HCT116 (cell line): ENCODE measurements at regions not wholly inside any gene's neighbourhood (a gene's known extent, or its start where the extent isn't known, plus 50 kb on each side); places are given as distances from the start of the nearest gene placed in this dataset.

Source experiments
- ATAC-seq: fragments of 200-7000 bp; cut with Tn5 transposase; 2 replicates; pipeline ENCODE4 v1.9.1; 2020; ENCODE audit warnings: mild to moderate bottlenecking, moderate library complexity
- BruUV-seq: library from RNA; stranded (reverse); fragments of 400-500 nt; replicated peaks from 2 replicates; lab custom pipeline; 2021; lab: Mats Ljungman, UMichigan
- CTCF ChIA-PET: fragments of 300-600 bp; sonication (Branson Sonifier 250); formaldehyde crosslinking; loops from one replicate; lab custom pipeline; 2021; ENCODE audit warnings: antibody characterized with exemption; lab: Charles Lee
- POLR2A ChIA-PET: fragments of 300-600, 350-600 bp; sonication (Branson Sonifier 250); formaldehyde crosslinking; loops from one replicate; lab custom pipeline; 2021; ENCODE audit warnings: antibody characterized with exemption; lab: Charles Lee
- RAD21 ChIA-PET, 2 experiments: fragments of 300-600 bp; sonication (Branson Sonifier 250); formaldehyde crosslinking; loops; one replicate each; lab custom pipeline; 2023; ENCODE audit warnings: low total read pairs in 2 of 2; ENCODE audit not compliant: uncharacterized antibody in 2 of 2, unreplicated experiment in 2 of 2, low non-redundant PET in 1 of 2; lab: Charles Lee
- DNase-seq: peaks from one replicate; pipeline ENCODE4 v3.0.0-alpha.2; 2010; ENCODE audit warnings: low read depth, low spot score
- H2AFZ ChIP-seq: fragments of 200-600 bp; shearing (Covaris generic), sonication (generic); 2 replicates; pipeline ENCODE4 v1.6.1; 2017; ENCODE audit warnings: low read depth, mixed run types, mixed read lengths, antibody characterized with exemption, low read length; ENCODE audit not compliant: poor library complexity, severe bottlenecking
- H3K27ac ChIP-seq: 2 replicates; pipeline ENCODE4 v1.5.1; 2012; ENCODE audit warnings: low read depth, low read length
- H3K27me3 ChIP-seq: fragments of 200-600 bp; sonication (generic); 2 replicates; pipeline ENCODE4 v1.6.1; 2016; ENCODE audit warnings: mixed run types, low read length, mixed read lengths; ENCODE audit not compliant: insufficient read depth
- H3K36me3 ChIP-seq, 2 experiments: fragments of 200-500 bp in 1 of 2; fragments of 200-600 bp in 1 of 2; sonication (Bioruptor generic) in 1 of 2; sonication (generic) in 1 of 2; 2 replicates each; pipeline versions ENCODE4 v1.5.1 to v1.6.1; 2014 to 2016; ENCODE audit warnings: low read length in 2 of 2, inconsistent platforms in 1 of 2, mixed read lengths in 1 of 2, mixed run types in 1 of 2; ENCODE audit not compliant: insufficient read depth in 2 of 2, control insufficient read depth in 1 of 2
- H3K4me1 ChIP-seq, 2 experiments: fragments of 200-600 bp in 1 of 2; sonication (generic) in 1 of 2; 2 replicates each; pipeline versions ENCODE4 v1.5.1 to v1.6.1; 2012 to 2017; ENCODE audit warnings: low read length in 2 of 2, inconsistent platforms in 1 of 2, mild to moderate bottlenecking in 1 of 2, mixed read lengths in 1 of 2, mixed run types in 1 of 2, moderate library complexity in 1 of 2; ENCODE audit not compliant: insufficient read depth in 2 of 2, control insufficient read depth in 1 of 2
- H3K4me2 ChIP-seq: fragments of 200-600 bp; sonication (generic); 2 replicates; pipeline ENCODE4 v1.6.1; 2017; ENCODE audit warnings: mixed run types, low read length, mixed read lengths
- H3K4me3 ChIP-seq, 2 experiments: fragments of 200-600 bp in 1 of 2; sonication (generic) in 1 of 2; replicated peaks in 1 of 2; 2 replicates each; pipeline ENCODE4 v1.5.1; 2011 to 2016; ENCODE audit warnings: low read length in 2 of 2, control low read depth in 1 of 2, low read depth in 1 of 2, mild to moderate bottlenecking in 1 of 2, mixed read lengths in 1 of 2, mixed run types in 1 of 2
- H3K79me2 ChIP-seq: fragments of 200-600 bp; sonication (generic); 2 replicates; pipeline ENCODE4 v1.6.1; 2017; ENCODE audit warnings: mild to moderate bottlenecking, mixed run types, low read length, moderate library complexity, mixed read lengths; ENCODE audit not compliant: insufficient read depth
- H3K9ac ChIP-seq: fragments of 200-600 bp; sonication (generic); 2 replicates; pipeline ENCODE4 v1.6.1; 2016; ENCODE audit warnings: low read length, mixed read lengths
- H3K9me2 ChIP-seq: fragments of 200-600 bp; sonication (generic), shearing (Covaris generic); 2 replicates; pipeline ENCODE4 v1.6.1; 2017; ENCODE audit warnings: mixed run types, mild to moderate bottlenecking, moderate library complexity; ENCODE audit not compliant: insufficient read depth
- H3K9me3 ChIP-seq, 2 experiments: fragments of 200-500 bp in 1 of 2; fragments of 200-600 bp in 1 of 2; sonication (Bioruptor generic) in 1 of 2; sonication (generic) in 1 of 2; 2 replicates each; pipeline ENCODE4 v1.6.1; 2014 to 2017; ENCODE audit warnings: low read length in 2 of 2, mixed read lengths in 2 of 2, inconsistent platforms in 1 of 2, low read depth in 1 of 2, mild to moderate bottlenecking in 1 of 2, mixed run types in 1 of 2, moderate library complexity in 1 of 2; ENCODE audit not compliant: control insufficient read depth in 1 of 2, insufficient read depth in 1 of 2
- H4K20me1 ChIP-seq: fragments of 200-600 bp; sonication (generic), shearing (Covaris generic); 2 replicates; pipeline ENCODE4 v1.6.1; 2017; ENCODE audit warnings: mixed run types, mild to moderate bottlenecking, moderate library complexity; ENCODE audit not compliant: insufficient read depth
- CBX3 ChIP-seq: IDR thresholded peaks from 2 replicates; pipeline ENCODE4 v1.6.1; 2012; ENCODE audit warnings: low read depth
- CEBPB ChIP-seq: IDR thresholded peaks from 2 replicates; pipeline ENCODE4 v1.6.1; 2012; ENCODE audit warnings: low read depth
- CTCF ChIP-seq, 3 experiments: fragments of 200-600 bp in 1 of 3; sonication (generic) in 1 of 3; IDR thresholded peaks in 2 of 3; conservative IDR thresholded peaks in 1 of 3; 2 replicates each; pipeline ENCODE4 v1.5.1; 2012 to 2017; ENCODE audit warnings: low read depth in 2 of 3, low read length in 2 of 3, antibody characterized with exemption in 1 of 3, borderline replicate concordance in 1 of 3, control low read depth in 1 of 3, mild to moderate bottlenecking in 1 of 3, mixed read lengths in 1 of 3, mixed run types in 1 of 3, moderate library complexity in 1 of 3; ENCODE audit not compliant: insufficient read depth in 1 of 3
- EGR1 ChIP-seq: IDR thresholded peaks from 2 replicates; pipeline ENCODE4 v1.6.1; 2012; ENCODE audit warnings: low read depth
- EZH2phosphoT487 ChIP-seq: fragments of 200-600 bp; IDR thresholded peaks from 2 replicates; pipeline ENCODE4 v1.6.1; 2018; ENCODE audit warnings: antibody characterized with exemption, borderline replicate concordance
- FOSL1 ChIP-seq: IDR thresholded peaks from 2 replicates; pipeline ENCODE4 v1.6.1; 2012; ENCODE audit warnings: low read depth
- JUND ChIP-seq: IDR thresholded peaks from 2 replicates; pipeline ENCODE4 v1.6.1; 2012
- MAX ChIP-seq: IDR thresholded peaks from 2 replicates; pipeline ENCODE4 v1.6.1; 2012
- POLR2A ChIP-seq: IDR thresholded peaks from 2 replicates; pipeline ENCODE4 v1.7.0; 2011; ENCODE audit warnings: borderline replicate concordance; ENCODE audit not compliant: insufficient read depth, insufficient read length; ENCODE audit errors: extremely low read depth
- POLR2AphosphoS5 ChIP-seq: IDR thresholded peaks from 2 replicates; pipeline ENCODE4 v1.6.1; 2011; ENCODE audit warnings: mild to moderate bottlenecking, low read depth, low read length, moderate library complexity
- RAD21 ChIP-seq: IDR thresholded peaks from 2 replicates; pipeline ENCODE4 v1.6.1; 2012; ENCODE audit warnings: low read depth, mild to moderate bottlenecking
- REST ChIP-seq: IDR thresholded peaks from 2 replicates; pipeline ENCODE4 v1.6.1; 2012; ENCODE audit warnings: low read depth
- SRF ChIP-seq: IDR thresholded peaks from 2 replicates; pipeline ENCODE4 v1.6.1; 2012; ENCODE audit warnings: low read depth
- YY1 ChIP-seq: IDR thresholded peaks from 2 replicates; pipeline ENCODE4 v1.6.1; 2011; ENCODE audit warnings: low read length, low read depth, moderate library complexity, mild to moderate bottlenecking; ENCODE audit not compliant: insufficient replicate concordance; ENCODE audit errors: extremely low read depth
- ZBTB33 ChIP-seq: IDR thresholded peaks from 2 replicates; pipeline ENCODE4 v1.6.1; 2011; ENCODE audit warnings: mild to moderate bottlenecking, low read length, moderate library complexity; ENCODE audit not compliant: insufficient replicate concordance; ENCODE audit errors: extremely low read depth
- ZFX ChIP-seq: fragments of 450-650 bp; IDR thresholded peaks from 2 replicates; pipeline ENCODE4 v1.6.1; 2017
- ZNF274 ChIP-seq: fragments of 200-500 bp; sonication (Bioruptor generic); IDR thresholded peaks from 2 replicates; pipeline ENCODE4 v1.6.1; 2014; ENCODE audit warnings: mild to moderate bottlenecking, low read depth, low read length, inconsistent platforms
- intact Hi-C: fragments of 100-400 bp; cut with micrococcal nuclease; formaldehyde crosslinking; loops from 2 replicates; pipeline ENCODE4 v1.10.0; 2022

- no TSS peak for BruUV-seq
- Histone ChIP-seq H3K9me3 (no peaks in the 10 kb centered on the region), H2AFZ (no peak overlapping the region), H3K4me2 (no peak overlapping the region), H3K9me2 (no peaks in the 10 kb centered on the region), H3K4me3 (no peak overlapping the region), H3K9ac (no peak overlapping the region), H3K27ac (no peak overlapping the region), H4K20me1 (no peaks in the 10 kb centered on the region), H3K4me1 (no peaks in the 10 kb centered on the region), H3K79me2 (no peaks in the 10 kb centered on the region), H3K36me3 (no peaks in the 10 kb centered on the region), H3K27me3 (peaks cover 6% of the 10 kb centered on the region; the same call in 1 of the 2 replicates)
- ChIA-PET CTCF (no interaction called here), POLR2A (no interaction called here), RAD21 (no interaction called here)
- no peak for ATAC-seq
- TF ChIP-seq FOSL1 (no peak), YY1 (no peak), POLR2A (no peak), ZNF274 (no peak), CBX3 (no peak), MAX (no peak), CEBPB (no peak), RAD21 (no peak), SRF (no peak), REST (no peak), EGR1 (no peak), CTCF (IDR thresholded peaks at IDR 0.05 in 2 of 3, conservative IDR thresholded peaks at IDR 0.05 in 1 of 3; ENCODE audit: borderline replicate concordance in 1 of 3, insufficient read depth in 1 of 3, low read depth in 2 of 3, low read length in 2 of 3) (no peak), EZH2phosphoT487 (no peak), ZBTB33 (no peak), ZFX (no peak), JUND (no peak), POLR2AphosphoS5 (no peak)
- intact Hi-C loops = no loop called here
- DNase-seq = no peak
These were observed 85.9 kb upstream of the C2CD4B start for GRCh38 chr15:62250978-62251377.
